NCI-H446 treated with DMSO at 0.1 percent for 48 hours (cell line): ENCODE measurements at regions not wholly inside any gene's neighbourhood (a gene's known extent, or its start where the extent isn't known, plus 50 kb on each side); places are given as distances from the start of the nearest gene placed in this dataset.

Source experiments
- DNase-seq: peaks from one replicate; lab custom pipeline; 2025; lab: John Stamatoyannopoulos, UW

DNA sequence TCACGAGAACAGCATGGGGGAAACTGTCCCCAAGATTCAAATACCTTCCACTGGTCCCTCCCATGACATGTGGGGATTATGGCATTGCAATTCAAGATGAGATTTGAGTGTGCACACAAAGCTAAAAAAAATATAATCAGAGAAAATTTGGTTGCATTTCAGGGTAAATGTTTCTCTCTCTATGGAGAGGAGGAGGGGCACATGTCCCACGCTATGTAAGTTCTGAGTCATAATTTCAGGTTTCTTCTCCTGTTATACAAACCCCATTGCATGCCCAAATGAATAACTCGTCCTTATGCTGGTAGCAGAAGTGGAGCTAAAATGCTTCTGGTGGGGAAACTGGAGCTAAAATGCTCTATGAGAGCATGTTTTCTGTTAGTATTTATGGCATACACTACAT, 209.7 kb upstream of the DCBLD2 start:
- no peak for DNase-seq

GRCh38 chr3:99110401-99110800, 208.9 kb upstream of the DCBLD2 start:
- no peak for DNase-seq

GRCh38 chr3:99108508-99108907, 207.0 kb upstream of the DCBLD2 start:
- DNase-seq, result no peak

DNA sequence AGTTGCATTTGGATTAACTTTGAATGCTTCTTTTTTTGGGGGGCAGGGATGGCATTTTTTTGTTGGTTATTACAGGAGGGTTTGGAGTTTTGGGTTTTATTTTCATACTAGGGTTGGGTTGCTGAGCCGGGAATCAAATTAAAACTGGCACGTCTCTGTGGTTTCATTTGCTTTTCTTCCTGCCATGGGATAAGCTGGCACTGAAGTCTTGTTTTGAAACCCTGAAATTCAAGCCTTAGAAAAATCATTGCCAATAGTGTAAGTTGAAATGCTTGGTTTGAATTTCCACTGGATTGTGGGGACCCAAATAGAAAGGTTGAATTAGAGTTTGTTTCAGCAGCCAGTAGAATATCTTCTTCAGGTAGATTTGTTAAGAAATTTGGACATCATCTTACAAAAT, 193.1 kb upstream of the DCBLD2 start:
- no peak for DNase-seq

DNA sequence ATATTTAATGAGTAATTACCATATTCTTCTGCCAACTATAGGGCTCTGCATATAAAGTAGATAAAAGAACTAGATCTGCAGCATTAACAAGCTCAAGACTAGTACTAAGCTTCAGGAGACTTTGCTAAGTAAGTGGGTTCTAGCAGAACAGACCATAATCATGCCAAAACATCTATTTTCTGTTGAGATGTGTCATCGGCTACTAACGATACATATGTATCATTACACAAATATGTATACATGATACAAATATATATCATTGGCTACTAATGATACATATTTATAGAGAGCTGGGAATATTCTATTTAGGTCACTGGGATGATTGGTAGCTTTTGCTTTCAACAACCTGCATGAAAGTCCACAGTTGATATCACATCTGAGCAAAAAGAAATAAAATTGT, 185.8 kb upstream of the DCBLD2 start:
- DNase-seq, result no peak

DNA sequence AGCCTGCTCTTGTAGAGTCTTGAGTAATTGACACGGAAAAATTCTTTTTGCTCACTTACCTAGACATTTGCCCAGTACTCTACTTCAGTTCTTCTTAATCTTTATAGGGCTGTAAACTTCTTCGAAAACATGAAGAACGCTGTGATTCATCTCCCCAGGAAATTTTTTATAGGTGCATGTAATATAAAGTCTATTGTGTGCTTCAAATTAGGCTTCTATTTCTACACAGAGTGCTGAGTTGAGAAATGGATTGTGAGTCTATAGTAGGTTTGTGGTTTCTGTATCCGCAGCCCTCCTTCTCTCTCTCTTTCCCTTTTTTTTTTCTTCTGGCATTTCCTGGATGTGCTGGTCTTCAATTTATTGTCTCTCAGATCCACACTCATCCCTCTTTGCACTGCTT, 183.3 kb upstream of the DCBLD2 start:
- no peak for DNase-seq

- no peak for DNase-seq
Measured at GRCh38 chr3:99084156-99084555, 182.7 kb upstream of the DCBLD2 start.

DNA sequence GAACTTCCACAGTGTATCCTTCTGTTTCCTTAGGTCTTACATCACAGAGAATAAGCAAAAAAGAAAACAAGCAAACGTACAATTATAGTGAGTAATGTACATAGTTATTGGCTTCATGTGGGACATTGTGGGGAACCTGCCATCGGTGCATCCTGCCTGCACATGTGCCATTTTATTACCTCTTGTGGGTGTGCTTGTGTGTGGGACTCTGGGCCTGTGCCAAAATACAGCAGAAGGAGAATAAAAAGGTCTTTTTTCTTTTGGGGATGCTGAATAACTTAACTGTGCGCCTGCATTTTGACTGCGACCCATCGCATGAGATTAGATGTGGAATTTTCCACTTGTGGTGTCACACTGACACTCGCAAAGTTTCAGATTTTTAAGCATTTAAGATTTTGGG, 169.6 kb upstream of the DCBLD2 start:
- DNase-seq, result no peak

- DNase-seq, result no peak
Measured at GRCh38 chr3:99069973-99070372, 168.5 kb upstream of the DCBLD2 start.

GRCh38 chr3:99066863-99067262, 165.4 kb upstream of the DCBLD2 start:
- no peak for DNase-seq

DNA sequence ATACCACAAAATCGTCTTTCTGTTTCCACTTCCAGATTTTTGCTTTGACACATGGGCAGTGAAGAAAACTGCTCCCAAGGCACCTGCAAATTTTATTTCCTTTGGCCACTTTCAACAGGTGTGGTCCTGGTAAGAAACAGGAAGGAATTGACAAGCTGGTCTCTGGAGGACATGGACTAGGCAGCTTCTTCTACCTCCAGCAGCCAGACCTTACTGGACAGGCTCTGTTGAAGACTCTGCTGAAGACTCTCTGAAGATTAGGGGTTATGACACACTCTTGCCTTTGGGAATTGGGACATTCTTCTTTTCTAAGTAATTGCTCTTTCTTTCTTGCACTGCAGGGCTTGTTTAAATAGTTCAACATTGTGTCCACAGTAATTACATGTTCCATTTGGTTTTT, 147.7 kb upstream of the DCBLD2 start:
- no peak for DNase-seq

DNA sequence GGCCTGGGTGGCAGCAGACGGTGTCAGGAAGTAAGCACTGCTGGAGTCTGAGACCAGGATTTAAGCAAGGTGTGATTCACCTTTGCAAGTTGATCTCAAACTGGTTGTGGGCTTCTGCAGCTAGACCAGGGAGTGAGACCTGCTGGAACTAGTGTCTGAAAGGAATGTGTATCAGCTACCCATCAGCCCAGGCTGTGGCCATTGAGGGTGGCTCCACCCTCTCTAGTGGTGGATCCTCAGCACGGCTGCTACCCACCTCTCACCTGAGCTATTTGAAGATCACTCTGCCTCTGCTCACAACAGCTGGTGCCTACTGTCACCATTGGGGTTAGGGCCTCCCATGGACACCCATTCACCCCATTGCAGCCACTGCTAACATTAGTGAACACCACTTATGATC, 140.3 kb upstream of the DCBLD2 start:
- DNase-seq, result no peak

DNA sequence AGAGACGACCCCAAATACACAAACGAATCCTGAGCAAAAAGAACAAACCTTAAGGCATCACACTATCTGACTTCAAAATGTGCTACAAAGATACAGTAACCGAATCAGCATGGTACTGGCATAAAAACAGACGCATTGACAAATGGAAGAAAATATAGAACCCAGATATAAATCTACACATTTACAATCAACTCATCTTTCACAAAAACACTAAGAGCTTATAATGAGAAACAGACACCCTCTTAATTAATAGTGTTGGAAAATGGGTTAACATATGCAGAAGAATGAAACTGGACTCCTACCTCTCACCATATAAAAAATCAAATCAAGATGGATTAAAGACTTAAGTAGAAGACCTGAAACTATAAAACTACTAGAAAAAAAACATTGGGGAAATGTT, 130.3 kb upstream of the DCBLD2 start:
- no peak for DNase-seq

GRCh38 chr3:99023590-99024192, 122.2 kb upstream of the DCBLD2 start:
- DNase-seq, result no peak

- no peak for DNase-seq
Measured at GRCh38 chr3:99021466-99021865, 120.0 kb upstream of the DCBLD2 start.

DNA sequence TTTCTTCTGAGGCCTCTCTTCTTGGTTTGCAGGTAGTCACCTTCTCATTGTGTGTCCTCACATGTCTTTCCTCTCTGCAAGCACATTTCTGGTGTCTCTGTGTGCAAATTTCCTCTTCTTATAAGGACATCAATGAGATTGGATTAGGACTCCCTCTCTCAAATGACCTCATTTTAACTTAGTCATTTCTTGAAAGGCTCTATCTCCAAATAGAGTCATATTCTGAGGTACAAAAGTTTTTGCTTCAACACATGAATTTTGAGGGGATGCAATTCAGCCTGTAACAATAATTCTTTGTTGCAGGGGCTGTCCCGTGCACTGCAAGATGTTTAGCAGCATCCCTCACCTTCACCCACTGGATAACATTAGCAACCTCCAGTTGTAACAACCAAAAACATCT, 115.0 kb upstream of the DCBLD2 start:
- DNase-seq, result no peak

DNA sequence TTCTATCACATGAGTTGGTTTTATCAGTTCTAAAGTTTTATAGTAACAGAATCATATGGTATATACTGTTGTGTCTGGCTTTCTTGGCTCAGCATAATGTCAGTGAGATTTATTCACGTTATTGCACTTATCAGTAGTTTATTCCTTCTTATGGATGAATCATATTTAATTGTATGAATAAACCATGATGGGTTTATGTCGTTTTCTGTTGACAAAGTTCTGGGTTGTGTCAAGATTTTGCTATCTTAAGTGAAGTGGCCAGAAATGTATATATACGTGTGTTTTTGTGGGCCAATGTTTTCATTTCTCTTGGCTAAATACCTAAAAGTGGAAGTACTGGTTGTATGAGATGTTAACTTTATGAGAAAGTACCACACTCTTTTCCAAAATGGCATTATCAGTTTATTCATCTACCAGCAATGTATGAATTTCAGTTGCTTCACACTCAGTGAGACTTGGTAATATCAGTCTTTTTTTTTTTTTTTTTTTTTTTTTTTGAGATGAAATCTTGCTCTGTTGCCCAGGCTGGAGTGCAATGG, 112.4 kb upstream of the DCBLD2 start:
- DNase-seq, result no peak

- DNase-seq, result no peak
Measured at GRCh38 chr3:99013077-99013476, 111.6 kb upstream of the DCBLD2 start.

- no peak for DNase-seq
Measured at GRCh38 chr3:99012051-99012450, 110.6 kb upstream of the DCBLD2 start.

- no peak for DNase-seq
Measured at GRCh38 chr3:99009851-99010250, 108.4 kb upstream of the DCBLD2 start.

GRCh38 chr3:99006686-99007085, 105.2 kb upstream of the DCBLD2 start:
- no peak for DNase-seq

- no peak for DNase-seq
Measured at GRCh38 chr3:98999675-99000074, 98.2 kb upstream of the DCBLD2 start.

DNA sequence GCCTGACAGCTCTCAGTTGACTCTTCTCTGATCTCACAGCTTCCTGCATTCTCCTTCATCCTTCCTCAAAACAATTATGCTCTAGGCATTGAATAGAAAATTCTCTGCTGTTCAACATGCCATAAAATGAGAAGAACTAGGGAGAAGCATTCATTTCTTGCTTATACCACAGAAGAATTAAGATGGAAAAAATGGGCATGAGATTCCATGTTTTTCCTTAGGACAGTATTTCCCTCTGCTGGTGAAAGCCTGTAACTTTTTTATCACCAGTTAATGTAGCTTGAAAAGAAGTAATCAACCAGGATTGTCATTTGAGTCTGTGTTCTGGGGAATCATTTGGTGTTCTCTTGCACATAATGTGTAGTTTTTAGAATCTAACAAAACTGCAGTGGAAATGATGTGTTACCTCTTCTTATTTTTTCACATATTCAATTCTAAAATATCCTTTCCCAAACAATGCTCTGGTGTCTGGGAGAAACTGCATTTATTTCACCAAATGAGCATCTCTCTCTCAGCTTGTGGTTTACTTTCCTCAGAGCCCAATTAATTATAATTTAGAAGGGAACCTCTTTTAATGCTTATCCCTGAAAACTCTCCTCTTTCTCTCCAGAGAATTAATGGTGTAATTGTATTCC, 92.8 kb upstream of the DCBLD2 start:
- DNase-seq, result peak; percentile 48

DNA sequence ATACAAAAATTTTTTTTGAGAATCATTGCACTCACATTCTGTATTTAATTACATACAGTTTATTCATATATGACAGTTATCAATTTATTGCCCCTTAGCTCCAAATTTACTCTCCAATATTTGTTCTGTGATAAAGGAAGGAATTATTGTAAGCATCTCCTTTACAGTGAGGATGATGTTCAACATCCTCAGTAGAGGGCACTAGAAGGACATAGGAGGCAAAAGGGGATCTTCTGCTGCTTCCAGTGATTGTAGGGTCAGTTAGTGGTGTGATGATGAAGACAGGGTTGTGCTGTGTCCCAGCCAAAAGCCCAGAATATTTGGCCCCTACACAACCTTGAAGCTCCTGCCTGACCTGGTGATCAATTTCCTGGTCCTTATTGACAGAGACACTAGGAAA, 89.9 kb upstream of the DCBLD2 start:
- DNase-seq, result no peak
